ENCODE measurements at regions not wholly inside any gene's neighbourhood (a gene's known extent, or its start where the extent isn't known, plus 50 kb on each side); places are given as distances from the start of the nearest gene placed in this dataset.

GRCh38 chr1:244157731-244158438, 106.8 kb downstream of the ZBTB18 start:
- Histone ChIP-seq H3K27ac (no peak overlapping the region), H3K4me1 (ENCODE audit: control insufficient read depth in 1 of 2, insufficient read depth in 1 of 2, low read depth in 1 of 2, low read length in 1 of 2) (peaks cover 12 to 26% of the 10 kb centered on the region in 2 experiments)
- TF ChIP-seq CTCF (IDR thresholded peaks at IDR 0.05), result no peak

GRCh38 chr1:244159646-244160045, 108.6 kb downstream of the ZBTB18 start:
- no peaks in the 10 kb centered on the region for H3K36me3 ChIP-seq
- H3K4me3 ChIP-seq (ENCODE audit: low read depth in 1 of 2, low read length in 1 of 2), result no peak overlapping the region

More at GRCh38 chr1:244157731-244158438, 106.8 kb downstream of the ZBTB18 start:
- H3K4me3 ChIP-seq (ENCODE audit: low read depth in 1 of 2, low read length in 1 of 2), result no peak overlapping the region
- H3K36me3 ChIP-seq, result no peaks in the 10 kb centered on the region
- H3K9me3 ChIP-seq, result no peaks in the 10 kb centered on the region
- no peaks in the 10 kb centered on the region for H3K27me3 ChIP-seq

GRCh38 chr1:244160455-244161235, 109.6 kb downstream of the ZBTB18 start:
- H3K9me3 ChIP-seq, result no peaks in the 10 kb centered on the region
- no peak for TF ChIP-seq CTCF (IDR thresholded peaks at IDR 0.05)
- H3K36me3 ChIP-seq, result no peaks in the 10 kb centered on the region
- H3K4me3 ChIP-seq (ENCODE audit: low read depth in 1 of 2, low read length in 1 of 2), result no peak overlapping the region
- H3K27ac ChIP-seq, result peak overlapping the region; percentile 51
- H3K27me3 ChIP-seq, result no peaks in the 10 kb centered on the region
- peaks cover 12 to 26% of the 10 kb centered on the region in 2 experiments for H3K4me1 ChIP-seq (ENCODE audit: control insufficient read depth in 1 of 2, insufficient read depth in 1 of 2, low read depth in 1 of 2, low read length in 1 of 2)

More at GRCh38 chr1:244159646-244160045, 108.6 kb downstream of the ZBTB18 start:
- Histone ChIP-seq H3K9me3 (no peaks in the 10 kb centered on the region), H3K27ac (no peak overlapping the region), H3K27me3 (no peaks in the 10 kb centered on the region), H3K4me1 (ENCODE audit: control insufficient read depth in 1 of 2, insufficient read depth in 1 of 2, low read depth in 1 of 2, low read length in 1 of 2) (peaks cover 12 to 26% of the 10 kb centered on the region in 2 experiments)
- no peak for TF ChIP-seq CTCF (IDR thresholded peaks at IDR 0.05)

GRCh38 chr1:244161236-244161510, 110.1 kb downstream of the ZBTB18 start:
- Histone ChIP-seq H3K36me3 (no peaks in the 10 kb centered on the region), H3K27ac (no peak overlapping the region), H3K4me1 (ENCODE audit: control insufficient read depth in 1 of 2, insufficient read depth in 1 of 2, low read depth in 1 of 2, low read length in 1 of 2) (peaks cover 12 to 26% of the 10 kb centered on the region in 2 experiments), H3K9me3 (no peaks in the 10 kb centered on the region), H3K4me3 (ENCODE audit: low read depth in 1 of 2, low read length in 1 of 2) (no peak overlapping the region), H3K27me3 (no peaks in the 10 kb centered on the region)
- TF ChIP-seq CTCF (IDR thresholded peaks at IDR 0.05), result no peak

GRCh38 chr1:244162786-244163530, 111.9 kb downstream of the ZBTB18 start:
- Histone ChIP-seq H3K9me3 (no peaks in the 10 kb centered on the region), H3K27me3 (no peaks in the 10 kb centered on the region), H3K36me3 (no peaks in the 10 kb centered on the region), H3K4me3 (ENCODE audit: low read depth in 1 of 2, low read length in 1 of 2) (no peak overlapping the region), H3K4me1 (ENCODE audit: control insufficient read depth in 1 of 2, insufficient read depth in 1 of 2, low read depth in 1 of 2, low read length in 1 of 2) (peaks cover 12 to 18% of the 10 kb centered on the region in 2 experiments), H3K27ac (no peak overlapping the region)
- TF ChIP-seq CTCF (IDR thresholded peaks at IDR 0.05), result no peak
